Coronary artery (tissue), 2 donors: ENCODE measurements at regions not wholly inside any gene's neighbourhood (a gene's known extent, or its start where the extent isn't known, plus 50 kb on each side); places are given as distances from the start of the nearest gene placed in this dataset.

Experiments
- DNase-seq: peaks from one replicate; pipeline ENCODE4 v3.0.0-alpha.2; 2017; ENCODE audit warnings: low spot score
- H3K27ac ChIP-seq, 2 donors: fragments of 200-600 bp; sonication (generic); one replicate each; pipeline ENCODE4 v1.5.1; 2016 to 2019
- H3K4me3 ChIP-seq: fragments of 200-600 bp; sonication (generic); 2 replicates; pipeline ENCODE4 v1.5.1; 2016; ENCODE audit warnings: mild to moderate bottlenecking, moderate library complexity
- CTCF ChIP-seq: fragments of 200-600 bp; sonication (generic); IDR thresholded peaks from one replicate; pipeline ENCODE4 v1.5.1; 2019; ENCODE audit warnings: antibody characterized with exemption

DNA sequence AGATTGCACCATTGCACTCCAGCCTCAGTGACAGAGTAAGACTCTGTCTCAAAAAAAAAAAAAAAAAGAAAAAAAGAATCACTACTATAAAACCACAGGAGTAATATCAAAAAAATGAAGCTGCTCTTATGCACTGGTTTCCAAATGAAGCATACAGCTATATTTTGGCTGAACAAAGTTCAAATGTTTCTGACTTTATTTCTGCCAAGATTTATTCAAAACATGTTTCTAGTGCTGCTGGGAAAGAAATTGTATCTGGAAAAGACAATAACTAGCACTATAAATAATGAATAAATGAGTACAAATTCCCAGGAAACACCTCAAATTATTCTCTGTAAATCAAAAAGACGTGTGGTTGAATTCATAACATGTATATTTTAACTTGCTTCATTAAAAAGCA is 102.5 kb upstream of the MME start:
- no peak overlapping the region for H3K27ac ChIP-seq
- no peak for DNase-seq
- H3K4me3 ChIP-seq: no peak overlapping the region
- no peak for TF ChIP-seq CTCF

- H3K4me3 ChIP-seq: no peak overlapping the region
- no peak for DNase-seq
- H3K27ac ChIP-seq: no peak overlapping the region
- no peak for TF ChIP-seq CTCF
Measured at GRCh38 chr3:154976072-154976983, 103.8 kb upstream of the MME start.

DNA sequence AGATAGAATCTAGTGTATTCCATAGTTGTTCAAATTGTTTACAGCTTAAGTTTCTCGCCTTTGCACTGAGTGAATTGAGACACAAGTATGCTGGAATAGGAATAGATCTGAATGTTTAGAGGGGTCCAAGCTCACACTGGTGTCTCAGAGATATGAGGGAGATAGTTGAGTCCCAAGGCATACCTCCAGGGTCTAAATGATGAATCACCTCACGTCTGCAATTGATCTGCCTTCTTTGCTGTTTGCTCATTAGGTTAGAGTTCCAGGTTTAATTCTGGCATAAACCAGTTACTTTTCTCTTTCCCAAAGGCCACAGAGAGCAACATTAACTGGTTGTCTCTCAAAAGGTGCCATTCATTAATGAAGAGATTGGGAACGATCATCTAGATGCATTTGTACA is 106.3 kb upstream of the MME start:
- no peak for DNase-seq
- TF ChIP-seq CTCF: no peak
- Histone ChIP-seq H3K4me3 (no peak overlapping the region), H3K27ac (no peak overlapping the region)

DNA sequence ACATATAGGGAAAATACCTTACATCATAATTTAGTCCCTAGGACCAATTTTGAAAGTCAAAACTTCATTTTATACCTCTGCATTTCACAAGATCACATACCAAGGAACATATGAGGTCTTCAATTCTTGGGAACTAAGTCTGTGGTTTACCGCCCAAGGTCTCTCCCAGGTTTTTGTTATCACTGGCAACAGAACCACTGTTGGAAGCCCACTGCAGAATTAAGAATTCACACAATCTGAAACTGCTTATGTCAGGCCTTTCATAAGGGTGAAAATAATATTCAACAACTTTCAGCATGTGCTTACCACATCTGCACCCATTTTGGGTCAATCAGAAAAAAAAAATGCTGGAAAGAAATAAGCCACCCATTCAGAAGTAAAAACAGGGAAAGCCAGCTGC is 107.2 kb upstream of the MME start:
- no peak for DNase-seq
- no peak overlapping the region for H3K4me3 ChIP-seq
- TF ChIP-seq CTCF: no peak
- H3K27ac ChIP-seq: no peak overlapping the region

DNA sequence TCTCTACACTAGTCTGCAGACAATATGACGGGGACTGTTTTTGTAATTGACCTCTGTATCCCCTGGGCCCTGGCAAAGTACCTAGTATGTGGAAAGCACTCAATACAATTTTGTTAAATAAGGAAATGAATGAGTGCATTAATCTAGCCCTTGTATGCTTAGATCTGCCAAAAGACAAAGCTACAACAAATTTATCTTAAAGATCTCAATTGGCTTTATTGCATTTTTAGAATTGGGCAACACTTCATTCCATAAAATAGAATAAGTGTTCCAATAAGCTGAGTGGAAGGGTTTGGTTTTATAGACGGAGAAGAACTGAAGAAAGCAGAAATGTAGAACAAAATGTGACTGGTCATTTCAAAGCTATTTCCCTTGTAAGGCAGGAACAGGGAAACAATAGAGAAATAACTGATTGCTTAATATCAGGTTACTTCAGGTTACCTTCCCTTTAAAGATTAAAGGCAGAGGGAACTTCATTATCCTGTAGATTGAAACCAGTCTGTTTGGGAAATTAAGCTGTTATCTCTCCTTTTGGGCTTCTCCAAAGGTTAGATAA is 108.3 kb upstream of the MME start:
- H3K4me3 ChIP-seq: no peak overlapping the region
- no peak overlapping the region for H3K27ac ChIP-seq
- no peak for TF ChIP-seq CTCF
- DNase-seq: no peak

DNA sequence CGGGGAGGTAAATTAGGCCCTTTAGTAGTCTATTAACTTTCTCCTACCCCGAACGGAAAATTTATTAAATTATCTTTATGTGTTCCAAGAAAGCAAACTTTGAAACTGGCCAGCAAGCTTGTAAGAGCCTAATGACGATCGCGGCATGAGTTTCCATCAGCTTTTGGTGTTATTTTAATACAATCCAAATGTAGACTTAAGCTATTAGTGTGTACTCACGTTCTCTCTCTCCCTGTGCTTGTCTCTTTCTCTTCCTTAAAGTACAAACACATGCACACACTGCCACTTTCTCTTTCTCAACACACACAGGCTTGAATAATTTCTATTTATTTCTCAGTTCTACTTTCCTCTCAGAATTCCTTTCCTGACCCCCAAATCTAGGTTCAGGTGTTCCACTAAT is 108.8 kb upstream of the MME start:
- no peak overlapping the region for H3K4me3 ChIP-seq
- peak overlapping the region in 1 of 2 donors; percentile 11 for H3K27ac ChIP-seq
- no peak for TF ChIP-seq CTCF
- DNase-seq: no peak

GRCh38 chr3:154970797-154971196 is 109.3 kb upstream of the MME start:
- no peak for TF ChIP-seq CTCF
- DNase-seq: no peak
- Histone ChIP-seq H3K27ac (peak overlapping the region in 1 of 2 donors; percentile 11), H3K4me3 (no peak overlapping the region)
